Spinal cord (tissue), 9 donors: ENCODE measurements at regions not wholly inside any gene's neighbourhood (a gene's known extent, or its start where the extent isn't known, plus 50 kb on each side); places are given as distances from the start of the nearest gene placed in this dataset.
A peak's percentile ranks its signal among the peaks of the same experiment; 100 is the strongest.

Source experiments
- DNase-seq, 6 donors: peaks; one replicate each; pipeline versions ENCODE4 v3.0.0 to v3.0.0-alpha.2; 2013 to 2015; ENCODE audit warnings: low spot score in 6 of 6, low read depth in 4 of 6
- H3K27ac ChIP-seq: one replicate; pipeline ENCODE4 v1.5.1; 2013; ENCODE audit warnings: low read depth, low read length, control low read depth
- H3K27me3 ChIP-seq: one replicate; pipeline ENCODE4 v1.6.1; 2013; ENCODE audit warnings: low read length; ENCODE audit not compliant: control insufficient read depth, insufficient read depth
- H3K36me3 ChIP-seq: one replicate; pipeline ENCODE4 v1.6.1; 2013; ENCODE audit warnings: low read length; ENCODE audit not compliant: control insufficient read depth, insufficient read depth
- H3K4me1 ChIP-seq: one replicate; pipeline ENCODE4 v1.6.1; 2013; ENCODE audit warnings: low read length; ENCODE audit not compliant: control insufficient read depth, insufficient read depth
- H3K4me3 ChIP-seq: one replicate; pipeline ENCODE4 v1.5.1; 2013; ENCODE audit warnings: low read depth, low read length, control low read depth
- H3K9me3 ChIP-seq: one replicate; pipeline ENCODE4 v1.6.1; 2013; ENCODE audit warnings: low read length; ENCODE audit not compliant: control insufficient read depth, insufficient read depth
- WGBS: methylation state at CpG from one replicate; pipeline ENCODE4 v1.1.5; 2013; ENCODE audit warnings: missing lambda C conversion rate; ENCODE audit not compliant: insufficient coverage; 5-methylcytosine and 5-hydroxymethylcytosine counted together
- donor health status: healthy.

GRCh38 chr2:139077099-139077737 is 297.0 kb upstream of the NXPH2 start:
- Histone ChIP-seq H3K9me3 (no peaks in the 10 kb centered on the region), H3K27ac (no peak overlapping the region), H3K4me1 (no peaks in the 10 kb centered on the region), H3K36me3 (no peaks in the 10 kb centered on the region), H3K4me3 (no peak overlapping the region), H3K27me3 (no peaks in the 10 kb centered on the region)
- DNase-seq = peak in 1 of 6 donors; percentile 73

DNA sequence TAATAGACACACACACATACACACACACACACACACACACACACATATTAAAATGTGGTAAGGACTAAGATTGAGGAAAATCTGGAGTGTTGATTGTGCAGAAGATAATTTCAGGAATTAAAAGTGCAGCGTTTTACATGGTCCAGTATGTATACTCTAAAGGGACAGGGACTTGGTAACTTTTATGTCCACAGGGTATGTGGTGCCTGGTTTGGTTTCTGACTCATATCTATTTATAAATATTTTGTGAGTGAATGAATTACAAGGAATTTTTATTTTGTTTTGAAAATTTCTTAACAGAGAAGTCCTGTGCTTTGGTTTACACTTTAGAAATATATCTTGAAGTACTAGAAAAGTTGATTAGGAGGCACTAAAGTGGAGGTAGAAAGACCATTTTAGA is 287.7 kb upstream of the NXPH2 start:
- Histone ChIP-seq H3K27me3 (no peaks in the 10 kb centered on the region), H3K4me1 (no peaks in the 10 kb centered on the region), H3K4me3 (no peak overlapping the region), H3K27ac (no peak overlapping the region), H3K9me3 (no peaks in the 10 kb centered on the region), H3K36me3 (no peaks in the 10 kb centered on the region)
- DNase-seq = no peak
- WGBS = no CpG with 5 or more reads among the region's 1 CpG

GRCh38 chr2:139067072-139067471 is 286.9 kb upstream of the NXPH2 start:
- no peaks in the 10 kb centered on the region for H3K4me1 ChIP-seq
- no peak overlapping the region for H3K27ac ChIP-seq
- no CpG with 5 or more reads among the region's 3 CpGs for WGBS
- H3K36me3 ChIP-seq = no peaks in the 10 kb centered on the region
- no peaks in the 10 kb centered on the region for H3K9me3 ChIP-seq
- no peak overlapping the region for H3K4me3 ChIP-seq
- no peak for DNase-seq
- H3K27me3 ChIP-seq = no peaks in the 10 kb centered on the region

DNA sequence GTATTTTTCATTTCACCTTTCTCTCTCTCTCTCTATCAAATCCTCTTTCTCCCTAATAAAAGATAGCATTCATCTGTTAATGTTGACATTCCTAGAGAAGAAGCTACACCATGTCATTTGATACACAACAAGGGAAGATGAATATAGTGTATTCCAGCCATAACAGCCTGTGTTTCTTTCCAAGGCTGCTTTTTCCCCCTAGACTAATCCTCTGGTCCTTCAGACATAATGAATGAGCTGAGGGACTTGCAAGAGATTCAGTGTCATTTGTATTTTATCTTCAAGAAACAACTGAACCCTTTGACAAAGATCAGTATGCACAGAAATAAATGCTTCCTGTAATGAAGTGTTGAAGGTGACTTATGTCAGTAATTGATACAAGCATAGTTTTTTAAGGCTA is 284.0 kb upstream of the NXPH2 start:
- H3K36me3 ChIP-seq = no peaks in the 10 kb centered on the region
- H3K4me1 ChIP-seq = no peaks in the 10 kb centered on the region
- DNase-seq = peak in 1 of 6 donors; percentile 43
- H3K4me3 ChIP-seq = no peak overlapping the region
- H3K27ac ChIP-seq = no peak overlapping the region
- no peaks in the 10 kb centered on the region for H3K9me3 ChIP-seq
- no peaks in the 10 kb centered on the region for H3K27me3 ChIP-seq

GRCh38 chr2:139059617-139060016 is 279.4 kb upstream of the NXPH2 start:
- H3K4me3 ChIP-seq = no peak overlapping the region
- no peaks in the 10 kb centered on the region for H3K27me3 ChIP-seq
- no peaks in the 10 kb centered on the region for H3K9me3 ChIP-seq
- WGBS = 100% methylated on average over 1 of the region's 2 CpGs
- DNase-seq = no peak
- no peak overlapping the region for H3K27ac ChIP-seq
- H3K4me1 ChIP-seq = no peaks in the 10 kb centered on the region
- no peaks in the 10 kb centered on the region for H3K36me3 ChIP-seq

GRCh38 chr2:139055202-139055601 is 275.0 kb upstream of the NXPH2 start:
- 56% methylated on average over 3 of the region's 3 CpGs for WGBS
- no peaks in the 10 kb centered on the region for H3K36me3 ChIP-seq
- peak in 1 of 6 donors; percentile 48 for DNase-seq
- no peak overlapping the region for H3K4me3 ChIP-seq
- H3K9me3 ChIP-seq = no peaks in the 10 kb centered on the region
- H3K4me1 ChIP-seq = no peaks in the 10 kb centered on the region
- H3K27me3 ChIP-seq = no peaks in the 10 kb centered on the region
- H3K27ac ChIP-seq = no peak overlapping the region

DNA sequence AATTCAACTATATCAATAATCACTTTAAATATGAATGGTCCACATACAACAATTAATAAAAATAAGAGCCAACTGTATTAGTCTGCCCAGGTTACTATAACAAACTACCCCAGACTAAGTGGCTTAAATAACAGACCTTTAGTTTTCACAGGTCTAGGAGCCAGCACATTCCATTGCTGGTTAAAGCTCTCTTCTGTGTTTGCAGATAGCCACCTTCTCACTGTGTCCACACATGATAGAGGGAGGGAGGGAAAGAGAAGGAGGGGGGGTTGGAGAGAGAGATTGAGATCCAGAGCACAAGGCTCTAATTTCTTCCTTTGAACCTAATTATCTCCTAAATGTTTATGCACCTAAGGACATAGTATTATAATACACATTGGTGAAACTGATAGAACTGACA is 267.8 kb upstream of the NXPH2 start:
- H3K4me3 ChIP-seq = no peak overlapping the region
- H3K4me1 ChIP-seq = no peaks in the 10 kb centered on the region
- no peaks in the 10 kb centered on the region for H3K27me3 ChIP-seq
- no peak for DNase-seq
- H3K36me3 ChIP-seq = no peaks in the 10 kb centered on the region
- no peaks in the 10 kb centered on the region for H3K9me3 ChIP-seq
- H3K27ac ChIP-seq = no peak overlapping the region

DNA sequence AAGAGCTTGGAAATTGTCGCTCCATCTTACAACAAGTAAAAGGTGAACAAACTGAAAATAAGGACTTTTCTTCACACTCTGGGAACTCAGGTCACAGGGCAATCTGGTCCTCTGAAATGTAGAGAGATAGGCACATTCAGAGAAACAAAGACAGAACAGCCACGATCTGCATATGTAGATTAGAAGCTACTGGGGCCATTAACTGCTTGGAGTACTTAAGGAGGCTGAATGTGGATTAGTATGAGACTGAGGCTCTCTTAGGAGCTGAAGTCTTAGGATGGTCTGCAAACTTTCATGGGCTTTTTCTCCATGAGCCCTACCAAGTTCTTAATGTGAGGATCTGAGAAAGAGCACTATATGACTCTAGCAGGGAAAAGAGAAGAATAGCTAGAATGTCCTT is 265.3 kb upstream of the NXPH2 start:
- Histone ChIP-seq H3K4me3 (no peak overlapping the region), H3K27ac (no peak overlapping the region), H3K4me1 (no peaks in the 10 kb centered on the region), H3K36me3 (no peaks in the 10 kb centered on the region), H3K9me3 (no peaks in the 10 kb centered on the region), H3K27me3 (no peaks in the 10 kb centered on the region)
- no peak for DNase-seq
- WGBS = 42% methylated on average over 1 of the region's 2 CpGs

GRCh38 chr2:139034064-139034463 is 253.9 kb upstream of the NXPH2 start:
- Histone ChIP-seq H3K27me3 (no peaks in the 10 kb centered on the region), H3K9me3 (peaks cover 2% of the 10 kb centered on the region), H3K36me3 (no peaks in the 10 kb centered on the region), H3K4me1 (no peaks in the 10 kb centered on the region), H3K4me3 (no peak overlapping the region), H3K27ac (no peak overlapping the region)
- no peak for DNase-seq

- no peaks in the 10 kb centered on the region for H3K27me3 ChIP-seq
- WGBS = no CpG with 5 or more reads among the region's 2 CpGs
- no peak for DNase-seq
- peaks cover 2% of the 10 kb centered on the region for H3K9me3 ChIP-seq
- H3K27ac ChIP-seq = no peak overlapping the region
- no peak overlapping the region for H3K4me3 ChIP-seq
- no peaks in the 10 kb centered on the region for H3K36me3 ChIP-seq
- no peaks in the 10 kb centered on the region for H3K4me1 ChIP-seq
Measured at GRCh38 chr2:139033300-139033699, 253.1 kb upstream of the NXPH2 start.
